HG03571 (cell line): ENCODE measurements at regions not wholly inside any gene's neighbourhood (a gene's known extent, or its start where the extent isn't known, plus 50 kb on each side); places are given as distances from the start of the nearest gene placed in this dataset.

ENCODE experiments used
- ATAC-seq: cut with Tn5 transposase; IDR thresholded peaks from one replicate; pipeline ENCODE4 v1.9.1; 2021; ENCODE audit not compliant: unreplicated experiment

GRCh38 chr9:87084407-87084806, 137.1 kb upstream of the GAS1 start:
- no peak for ATAC-seq

GRCh38 chr9:87085073-87085472, 137.8 kb upstream of the GAS1 start:
- no peak for ATAC-seq

- no peak for ATAC-seq
These were observed 138.2 kb upstream of the GAS1 start for GRCh38 chr9:87085521-87085920.

- ATAC-seq: no peak
These were observed 139.0 kb upstream of the GAS1 start for GRCh38 chr9:87086221-87086818.

- ATAC-seq: no peak
These were observed 139.9 kb upstream of the GAS1 start for GRCh38 chr9:87087197-87087596.

GRCh38 chr9:87088192-87088591, 140.9 kb upstream of the GAS1 start:
- ATAC-seq: no peak

GRCh38 chr9:87088621-87089365, 141.5 kb upstream of the GAS1 start:
- no peak for ATAC-seq

- no peak for ATAC-seq
These were observed 142.2 kb upstream of the GAS1 start for GRCh38 chr9:87089506-87089905.

- ATAC-seq: no peak
These were observed 142.6 kb upstream of the GAS1 start for GRCh38 chr9:87089929-87090328.

- ATAC-seq: no peak
These were observed 146.5 kb upstream of the GAS1 start for GRCh38 chr9:87093777-87094176.

- ATAC-seq: no peak
These were observed 148.6 kb upstream of the GAS1 start for GRCh38 chr9:87095951-87096350.

- no peak for ATAC-seq
These were observed 149.2 kb upstream of the GAS1 start for GRCh38 chr9:87096506-87096905.

GRCh38 chr9:87097238-87097637, 149.9 kb upstream of the GAS1 start:
- no peak for ATAC-seq

- no peak for ATAC-seq
These were observed 152.1 kb upstream of the GAS1 start for GRCh38 chr9:87099407-87099806.

GRCh38 chr9:87100001-87100400, 152.7 kb upstream of the GAS1 start:
- ATAC-seq: no peak

- ATAC-seq: no peak
These were observed 154.8 kb upstream of the GAS1 start for GRCh38 chr9:87102126-87102525.

- ATAC-seq: no peak
These were observed 159.8 kb upstream of the GAS1 start for GRCh38 chr9:87107072-87107471.

GRCh38 chr9:87108661-87109060, 161.4 kb upstream of the GAS1 start:
- no peak for ATAC-seq

- ATAC-seq: no peak
These were observed 161.9 kb upstream of the GAS1 start for GRCh38 chr9:87109231-87109631.

- ATAC-seq: no peak
These were observed 162.5 kb upstream of the GAS1 start for GRCh38 chr9:87109851-87110250.

GRCh38 chr9:87111010-87111409, 163.7 kb upstream of the GAS1 start:
- ATAC-seq: no peak

- ATAC-seq: no peak
These were observed 165.3 kb upstream of the GAS1 start for GRCh38 chr9:87112656-87113055.

GRCh38 chr9:87113874-87114273, 166.6 kb upstream of the GAS1 start:
- ATAC-seq: no peak
